Nephron (organoid): ENCODE measurements at regions not wholly inside any gene's neighbourhood (a gene's known extent, or its start where the extent isn't known, plus 50 kb on each side); places are given as distances from the start of the nearest gene placed in this dataset.

Experiments used
- H3K27ac Mint-ChIP-seq, 3 experiments: 2 replicates each; pipeline ENCODE4 v1.8.0; 2020; ENCODE audit warnings: mixed read lengths in 3 of 3, mild to moderate bottlenecking in 2 of 3, moderate library complexity in 1 of 3
- H3K27me3 Mint-ChIP-seq: 2 replicates; pipeline ENCODE4 v1.8.0; 2021; ENCODE audit warnings: low read depth, mild to moderate bottlenecking, moderate library complexity, mixed read lengths
- H3K36me3 Mint-ChIP-seq: 2 replicates; pipeline ENCODE4 v1.8.0; 2020; ENCODE audit warnings: low read depth, mixed read lengths
- H3K4me1 Mint-ChIP-seq: 2 replicates; pipeline ENCODE4 v1.8.0; 2020; ENCODE audit warnings: mixed read lengths
- H3K4me3 Mint-ChIP-seq, 3 experiments: 2 replicates each; pipeline ENCODE4 v1.8.0; 2020; ENCODE audit warnings: mild to moderate bottlenecking in 3 of 3, mixed read lengths in 3 of 3, moderate library complexity in 2 of 3
- H3K9me3 Mint-ChIP-seq: 2 replicates; pipeline ENCODE4 v1.8.0; 2020; ENCODE audit warnings: mixed read lengths
- TF ChIP-seq, protein P1 (sequence below), 3 experiments: fragments of 200-600 bp; sonication (generic); IDR thresholded peaks; one replicate each; pipeline ENCODE4 v1.5.0; 2021; ENCODE audit warnings: antibody characterized with exemption in 3 of 3; ENCODE audit not compliant: unreplicated experiment in 3 of 3

DNA sequence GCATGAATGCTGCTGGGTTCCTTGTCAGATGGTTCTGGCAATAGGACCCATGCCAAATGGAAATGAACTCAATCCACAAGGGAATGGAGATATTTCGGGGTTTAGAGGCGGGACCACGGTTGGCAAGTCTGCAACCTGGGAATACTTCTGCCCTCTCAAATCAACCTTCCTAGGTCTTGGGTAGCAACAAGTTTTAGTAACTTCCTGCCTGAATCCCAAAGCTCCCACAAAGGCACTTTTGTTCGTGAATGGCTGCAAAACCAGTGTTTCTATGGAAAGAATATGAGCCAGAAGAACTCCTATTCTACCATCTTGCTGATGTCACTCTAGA lies 790.1 kb upstream of the SLC8A1 start:
- Mint-ChIP-seq H3K4me1 (no peaks in the 10 kb centered on the region), H3K9me3 (peaks cover 7% of the 10 kb centered on the region), H3K36me3 (no peaks in the 10 kb centered on the region), H3K4me3 (no peak overlapping the region), H3K27me3 (peaks cover 4% of the 10 kb centered on the region), H3K27ac (no peak overlapping the region)
- TF ChIP-seq, protein P1, sequence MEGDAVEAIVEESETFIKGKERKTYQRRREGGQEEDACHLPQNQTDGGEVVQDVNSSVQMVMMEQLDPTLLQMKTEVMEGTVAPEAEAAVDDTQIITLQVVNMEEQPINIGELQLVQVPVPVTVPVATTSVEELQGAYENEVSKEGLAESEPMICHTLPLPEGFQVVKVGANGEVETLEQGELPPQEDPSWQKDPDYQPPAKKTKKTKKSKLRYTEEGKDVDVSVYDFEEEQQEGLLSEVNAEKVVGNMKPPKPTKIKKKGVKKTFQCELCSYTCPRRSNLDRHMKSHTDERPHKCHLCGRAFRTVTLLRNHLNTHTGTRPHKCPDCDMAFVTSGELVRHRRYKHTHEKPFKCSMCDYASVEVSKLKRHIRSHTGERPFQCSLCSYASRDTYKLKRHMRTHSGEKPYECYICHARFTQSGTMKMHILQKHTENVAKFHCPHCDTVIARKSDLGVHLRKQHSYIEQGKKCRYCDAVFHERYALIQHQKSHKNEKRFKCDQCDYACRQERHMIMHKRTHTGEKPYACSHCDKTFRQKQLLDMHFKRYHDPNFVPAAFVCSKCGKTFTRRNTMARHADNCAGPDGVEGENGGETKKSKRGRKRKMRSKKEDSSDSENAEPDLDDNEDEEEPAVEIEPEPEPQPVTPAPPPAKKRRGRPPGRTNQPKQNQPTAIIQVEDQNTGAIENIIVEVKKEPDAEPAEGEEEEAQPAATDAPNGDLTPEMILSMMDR (IDR thresholded peaks at IDR 0.05; ENCODE audit: unreplicated experiment in 3 of 3) = no peak

DNA sequence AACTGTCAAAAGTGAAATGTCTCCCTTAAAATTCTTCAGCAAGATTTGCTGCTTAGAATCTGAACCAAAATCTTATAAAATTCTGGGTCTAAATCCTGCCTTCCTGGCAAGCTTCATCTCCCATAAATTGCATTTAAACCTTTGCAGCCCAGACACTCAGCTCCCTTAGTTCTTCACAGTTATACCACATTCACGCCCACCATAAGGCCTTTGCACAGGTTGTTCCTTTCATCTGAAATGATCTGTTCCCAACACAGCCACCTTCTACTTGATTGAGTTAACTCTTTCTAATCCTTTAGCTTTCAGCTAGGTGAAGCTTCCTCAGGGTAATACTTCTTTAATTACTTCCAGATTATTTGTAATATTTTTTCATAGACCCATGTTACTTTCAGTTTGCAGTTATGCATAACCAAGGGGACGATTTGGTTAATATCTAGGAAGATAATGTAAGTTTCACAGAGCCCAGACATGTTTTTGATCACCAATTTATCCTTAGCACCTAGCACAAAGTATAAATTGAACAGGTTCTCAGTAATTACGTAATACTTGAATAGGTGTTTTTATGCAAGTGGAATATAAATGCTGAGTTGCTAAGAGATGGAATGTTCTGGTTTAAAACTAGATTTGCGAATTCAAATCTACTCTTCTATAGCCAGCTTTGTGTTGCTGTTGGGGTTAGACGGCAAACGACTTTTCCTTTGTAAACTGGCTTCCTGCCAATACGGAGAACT lies 779.7 kb upstream of the PKDCC start:
- Mint-ChIP-seq H3K4me3 (no peak overlapping the region), H3K27me3 (no peaks in the 10 kb centered on the region), H3K36me3 (no peaks in the 10 kb centered on the region), H3K9me3 (no peaks in the 10 kb centered on the region), H3K27ac (no peak overlapping the region), H3K4me1 (no peaks in the 10 kb centered on the region)
- TF ChIP-seq, protein P1 (IDR thresholded peaks at IDR 0.05; ENCODE audit: unreplicated experiment in 3 of 3) = no peak

DNA sequence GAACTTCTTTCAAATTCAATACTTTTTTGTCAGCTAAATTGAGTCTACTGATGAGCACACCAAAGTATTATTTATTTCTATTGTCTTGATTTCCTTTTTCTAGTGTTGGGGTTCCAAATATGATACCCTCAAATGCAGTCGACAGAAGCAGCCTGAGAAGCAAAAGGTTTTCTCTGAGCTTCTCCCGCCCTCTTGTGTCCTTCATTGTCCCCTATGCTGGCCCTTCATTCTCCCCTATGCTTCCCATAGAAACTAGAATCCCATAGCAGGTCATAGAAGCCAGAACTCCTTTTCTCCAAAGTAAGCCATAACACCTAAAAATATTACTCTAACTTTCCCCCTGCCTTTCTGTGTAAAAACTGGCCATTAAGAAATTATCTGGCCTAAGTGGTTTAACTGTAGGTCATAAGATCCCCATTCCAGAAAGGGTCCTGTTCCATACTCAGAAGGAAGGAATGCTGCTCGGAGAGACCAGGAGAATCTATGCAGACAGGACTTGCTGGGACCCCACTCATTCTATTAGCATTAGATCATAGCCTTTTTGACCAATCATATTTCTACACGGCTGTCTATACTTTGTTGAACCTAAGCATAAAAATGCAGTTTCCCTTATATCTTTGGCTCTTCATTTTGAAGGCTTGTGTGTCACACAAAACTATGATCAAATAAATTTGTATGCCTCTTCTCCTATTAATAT lies 764.6 kb upstream of the PKDCC start:
- Mint-ChIP-seq H3K9me3 (peaks cover 8% of the 10 kb centered on the region), H3K4me1 (no peaks in the 10 kb centered on the region), H3K27me3 (peaks cover 4% of the 10 kb centered on the region), H3K36me3 (no peaks in the 10 kb centered on the region), H3K4me3 (no peak overlapping the region), H3K27ac (no peak overlapping the region)
- TF ChIP-seq, protein P1 (IDR thresholded peaks at IDR 0.05; ENCODE audit: unreplicated experiment in 3 of 3) = no peak

DNA sequence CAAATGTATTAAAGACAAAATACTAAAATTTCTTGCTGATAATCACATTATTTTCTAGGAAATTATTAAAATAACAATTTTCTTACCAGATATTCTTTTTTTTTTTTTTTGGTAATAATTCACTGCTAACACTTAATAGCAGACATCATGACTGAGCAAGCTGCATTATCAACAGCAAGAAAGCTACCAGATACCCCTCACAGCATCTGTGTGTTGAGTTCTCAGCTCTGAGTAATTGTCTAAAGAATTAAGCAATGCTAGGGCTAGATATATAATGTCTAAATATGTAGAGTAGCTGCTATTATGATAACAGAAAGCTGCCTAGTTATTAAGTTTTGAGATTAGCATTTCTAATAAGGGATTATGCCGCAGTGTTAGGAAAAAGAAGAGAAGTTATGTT lies 754.3 kb upstream of the PKDCC start:
- peaks cover 6% of the 10 kb centered on the region for H3K9me3 Mint-ChIP-seq
- H3K36me3 Mint-ChIP-seq = no peaks in the 10 kb centered on the region
- no peak overlapping the region for H3K27ac Mint-ChIP-seq
- no peaks in the 10 kb centered on the region for H3K27me3 Mint-ChIP-seq
- H3K4me3 Mint-ChIP-seq = no peak overlapping the region
- no peaks in the 10 kb centered on the region for H3K4me1 Mint-ChIP-seq
- TF ChIP-seq, protein P1 (IDR thresholded peaks at IDR 0.05; ENCODE audit: unreplicated experiment in 3 of 3) = no peak

DNA sequence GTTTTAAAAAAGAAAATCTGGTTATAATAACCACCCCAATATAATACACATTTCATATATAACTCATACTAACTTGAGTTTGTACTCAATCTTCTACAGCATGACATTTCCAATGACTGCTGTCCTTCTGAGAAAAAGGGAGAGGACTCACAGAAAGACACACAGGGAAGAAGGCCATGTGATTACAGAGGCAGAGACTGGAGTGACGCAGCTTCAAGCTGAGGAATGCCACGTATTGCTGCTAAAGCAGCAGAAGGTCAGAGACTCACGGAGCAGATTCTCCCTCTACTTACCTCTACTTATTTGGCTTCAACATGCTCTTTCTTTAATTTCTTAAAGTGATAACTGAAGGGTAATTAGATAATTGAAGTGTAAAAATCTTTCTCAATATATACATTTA lies 753.5 kb upstream of the PKDCC start:
- Mint-ChIP-seq H3K4me3 (no peak overlapping the region), H3K9me3 (peaks cover 6% of the 10 kb centered on the region), H3K27ac (no peak overlapping the region), H3K36me3 (no peaks in the 10 kb centered on the region), H3K4me1 (no peaks in the 10 kb centered on the region), H3K27me3 (no peaks in the 10 kb centered on the region)
- TF ChIP-seq, protein P1 (IDR thresholded peaks at IDR 0.05; ENCODE audit: unreplicated experiment in 3 of 3) = no peak

DNA sequence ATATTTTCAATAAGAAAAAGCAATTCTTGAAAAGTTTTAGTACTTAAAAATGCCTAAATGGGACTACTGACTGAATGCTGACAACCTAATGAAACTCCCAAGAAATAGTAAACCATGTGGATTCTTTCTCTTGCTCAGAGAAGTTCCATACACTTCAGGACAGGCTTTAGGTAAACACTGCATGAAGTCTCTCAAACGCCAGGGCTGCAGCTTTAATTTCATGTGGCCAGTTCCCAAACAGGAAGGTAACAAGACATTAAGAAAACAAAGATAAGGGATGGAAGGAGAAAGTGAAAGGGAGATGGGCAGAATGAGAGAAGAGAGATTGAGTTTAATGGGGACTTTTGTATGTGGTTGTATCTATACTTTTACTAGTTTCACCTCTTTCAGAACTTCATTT lies 734.7 kb upstream of the PKDCC start:
- Mint-ChIP-seq H3K4me1 (peaks cover 22% of the 10 kb centered on the region), H3K27ac (peak overlapping the region; percentile 68 to 86 (median 69)), H3K27me3 (no peaks in the 10 kb centered on the region), H3K4me3 (no peak overlapping the region), H3K9me3 (no peaks in the 10 kb centered on the region), H3K36me3 (no peaks in the 10 kb centered on the region)
- TF ChIP-seq, protein P1 (IDR thresholded peaks at IDR 0.05; ENCODE audit: unreplicated experiment in 3 of 3) = no peak
